GM10266 (cell line): ENCODE measurements at regions not wholly inside any gene's neighbourhood (a gene's known extent, or its start where the extent isn't known, plus 50 kb on each side); places are given as distances from the start of the nearest gene placed in this dataset.

Experiments
- DNase-seq: peaks from one replicate; pipeline ENCODE4 v3.0.0; 2012; ENCODE audit errors: extremely low spot score
- TF ChIP-seq, protein P1 (sequence below): IDR thresholded peaks from 2 replicates; pipeline ENCODE4 v1.5.1; 2012; ENCODE audit warnings: mild to moderate bottlenecking, low read depth; ENCODE audit not compliant: control insufficient read depth, insufficient read depth; ENCODE audit errors: missing control alignments

DNA sequence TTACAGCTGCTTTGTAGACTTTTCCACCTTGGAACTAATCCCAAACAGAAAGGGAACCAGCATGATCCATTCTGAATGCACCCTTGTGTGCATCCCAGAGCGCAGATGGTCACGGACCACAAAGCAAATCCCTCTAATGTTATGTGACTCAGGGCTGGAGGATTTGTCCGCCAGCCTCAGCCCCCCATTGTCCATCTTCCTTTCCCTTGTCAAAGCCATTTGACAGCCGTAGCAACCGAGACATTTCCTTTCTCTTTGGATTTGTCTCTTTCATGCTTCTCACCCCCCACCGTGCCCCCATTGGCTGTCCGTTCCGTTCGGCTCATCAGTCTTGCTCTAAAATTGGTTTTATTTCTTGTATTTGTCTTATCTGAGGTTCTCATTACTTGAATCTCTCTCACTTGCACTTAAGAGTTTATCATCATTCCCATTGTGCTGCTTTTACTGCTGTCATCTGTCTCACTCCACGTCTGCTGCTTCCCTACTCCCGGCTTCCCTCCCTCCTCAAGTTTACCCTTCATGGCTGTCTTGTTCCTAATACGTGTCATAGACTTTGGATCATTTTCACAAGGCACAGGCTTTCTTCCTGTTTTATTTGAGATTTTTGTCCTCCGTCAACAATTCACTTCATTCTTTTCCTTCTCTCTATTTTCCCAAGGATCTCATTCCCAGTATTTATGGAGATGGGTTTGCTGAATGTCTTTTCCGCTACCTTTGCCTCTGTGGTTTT, 163.4 kb upstream of the ERCC4 start:
- DNase-seq, result no peak
- TF ChIP-seq, protein P1, sequence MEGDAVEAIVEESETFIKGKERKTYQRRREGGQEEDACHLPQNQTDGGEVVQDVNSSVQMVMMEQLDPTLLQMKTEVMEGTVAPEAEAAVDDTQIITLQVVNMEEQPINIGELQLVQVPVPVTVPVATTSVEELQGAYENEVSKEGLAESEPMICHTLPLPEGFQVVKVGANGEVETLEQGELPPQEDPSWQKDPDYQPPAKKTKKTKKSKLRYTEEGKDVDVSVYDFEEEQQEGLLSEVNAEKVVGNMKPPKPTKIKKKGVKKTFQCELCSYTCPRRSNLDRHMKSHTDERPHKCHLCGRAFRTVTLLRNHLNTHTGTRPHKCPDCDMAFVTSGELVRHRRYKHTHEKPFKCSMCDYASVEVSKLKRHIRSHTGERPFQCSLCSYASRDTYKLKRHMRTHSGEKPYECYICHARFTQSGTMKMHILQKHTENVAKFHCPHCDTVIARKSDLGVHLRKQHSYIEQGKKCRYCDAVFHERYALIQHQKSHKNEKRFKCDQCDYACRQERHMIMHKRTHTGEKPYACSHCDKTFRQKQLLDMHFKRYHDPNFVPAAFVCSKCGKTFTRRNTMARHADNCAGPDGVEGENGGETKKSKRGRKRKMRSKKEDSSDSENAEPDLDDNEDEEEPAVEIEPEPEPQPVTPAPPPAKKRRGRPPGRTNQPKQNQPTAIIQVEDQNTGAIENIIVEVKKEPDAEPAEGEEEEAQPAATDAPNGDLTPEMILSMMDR, result no peak

DNA sequence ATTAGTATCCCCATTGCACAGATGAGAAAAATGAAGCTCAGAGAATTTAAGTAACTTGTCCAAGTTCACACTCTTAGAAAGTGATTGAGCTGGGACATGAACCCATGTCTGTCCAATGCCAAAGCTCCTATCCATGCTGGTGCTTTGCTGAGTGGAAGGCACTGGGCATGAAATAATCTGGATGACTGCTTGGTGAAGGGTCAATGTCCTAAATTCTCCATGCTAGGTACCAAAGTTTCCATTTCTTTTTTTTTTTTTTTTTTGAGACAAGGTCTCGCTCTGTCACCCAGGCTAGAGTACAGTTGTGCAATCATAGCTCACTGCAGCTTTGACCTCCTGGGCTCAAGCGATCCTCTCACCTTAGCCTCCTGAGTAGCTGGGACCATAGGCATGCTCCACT, 153.6 kb upstream of the ERCC4 start:
- no peak for DNase-seq
- TF ChIP-seq, protein P1, result no peak

DNA sequence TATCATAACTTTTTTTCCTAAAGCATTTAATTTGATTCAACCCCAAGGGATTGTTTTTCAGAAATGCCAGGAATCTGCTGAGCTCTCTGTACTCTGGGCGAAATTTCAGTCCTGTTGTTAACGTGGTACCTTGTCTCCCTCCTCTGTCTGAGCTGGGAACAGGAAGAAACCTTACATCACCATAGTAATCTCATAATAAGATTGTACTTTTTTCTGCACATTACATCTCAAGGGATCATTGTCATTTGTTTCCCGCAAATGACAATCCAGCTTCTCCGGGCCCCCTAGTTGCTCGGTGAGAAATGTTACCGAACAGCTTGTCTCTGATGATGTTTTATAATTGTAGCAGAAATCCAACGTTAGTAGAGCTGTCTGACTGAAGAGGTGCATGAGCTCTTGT, 152.7 kb upstream of the ERCC4 start:
- DNase-seq, result no peak
- TF ChIP-seq, protein P1, result peak; percentile 10

DNA sequence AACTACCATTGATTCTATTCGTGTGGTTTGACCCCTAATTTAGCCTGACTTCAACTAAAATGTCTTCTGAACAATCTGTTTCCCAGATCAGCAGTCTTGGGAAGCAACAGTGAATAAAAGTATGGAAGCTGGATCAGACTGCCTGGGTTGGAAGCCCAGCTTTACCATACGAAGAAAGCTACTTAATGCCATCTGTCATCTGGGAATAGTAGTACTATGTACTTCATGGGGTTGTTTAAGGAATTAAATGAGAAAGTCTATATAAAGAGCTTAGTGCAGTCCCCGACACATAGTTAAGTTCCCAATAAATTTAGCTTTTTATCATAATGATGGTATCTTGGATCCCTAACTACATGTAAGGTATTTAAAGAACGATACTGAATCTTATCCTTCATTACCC, 151.5 kb upstream of the ERCC4 start:
- TF ChIP-seq, protein P1, result no peak
- no peak for DNase-seq

DNA sequence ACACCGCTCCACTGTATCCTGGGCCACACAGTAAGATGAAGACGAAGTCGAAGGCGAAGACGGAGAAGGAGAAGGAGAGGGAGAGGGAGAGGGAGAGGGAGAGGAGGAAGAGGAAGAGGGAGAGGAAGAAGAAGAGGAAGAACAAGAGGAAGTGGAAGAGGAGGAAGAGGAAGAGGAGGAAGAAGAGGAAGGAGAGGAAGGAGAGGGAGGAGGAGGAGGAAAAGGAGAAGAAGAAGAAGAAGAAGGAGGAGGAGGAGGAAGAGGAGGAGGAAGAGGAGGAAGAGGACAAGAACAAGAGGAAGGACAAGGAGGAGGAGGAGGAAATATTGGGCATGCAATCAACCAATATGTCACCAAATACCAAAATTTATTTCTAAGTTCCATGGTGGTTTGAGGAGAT, 149.5 kb upstream of the ERCC4 start:
- DNase-seq, result no peak
- TF ChIP-seq, protein P1, result no peak

DNA sequence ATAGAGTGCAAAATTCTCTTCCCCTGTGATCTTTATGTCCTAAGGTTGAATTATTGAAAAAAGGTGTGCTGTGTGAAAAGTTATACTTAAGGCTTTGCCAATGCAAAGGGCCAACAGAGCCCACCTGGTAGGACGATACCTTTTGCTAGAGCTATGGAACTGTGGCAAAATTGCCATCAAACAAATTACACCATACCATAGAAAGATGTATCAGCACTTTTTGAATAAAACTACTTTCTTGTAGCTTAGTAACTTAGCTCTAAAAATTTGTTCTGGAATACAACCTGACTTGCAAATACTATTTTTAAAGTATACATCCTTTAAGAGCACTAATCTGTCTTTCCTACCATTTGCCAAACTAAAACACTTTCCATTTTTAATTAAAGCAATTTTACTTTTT, 147.2 kb upstream of the ERCC4 start:
- DNase-seq, result no peak
- TF ChIP-seq, protein P1, result no peak

DNA sequence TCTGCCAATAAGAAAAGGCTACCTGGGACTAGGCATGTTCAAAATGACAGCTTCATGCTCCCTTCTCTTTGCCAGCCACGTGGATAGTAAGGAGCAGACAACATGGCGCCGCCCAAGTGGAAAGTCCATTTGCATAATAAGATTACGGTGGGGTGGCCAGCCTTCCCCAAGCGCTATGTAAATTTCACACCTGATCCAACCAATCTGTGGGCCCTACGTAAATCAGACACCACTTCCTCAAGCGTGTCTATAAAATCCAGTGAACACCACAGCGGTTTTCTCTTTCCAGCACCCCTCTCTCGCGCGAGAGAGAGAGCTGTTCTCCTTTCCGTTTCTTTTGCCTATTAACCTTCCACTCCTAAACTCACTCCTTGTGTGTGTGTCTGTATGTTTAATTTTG, 140.3 kb upstream of the ERCC4 start:
- DNase-seq, result no peak
- TF ChIP-seq, protein P1, result no peak
